ENCODE measurements at regions not wholly inside any gene's neighbourhood (a gene's known extent, or its start where the extent isn't known, plus 50 kb on each side); places are given as distances from the start of the nearest gene placed in this dataset.
"Not testable (repeated sequence)": the region's sequence is repeated elsewhere in the genome, so short reads cannot be mapped to it uniquely, and the experiment has no call there.

GRCh38 chr5:72647806-72648205, 140.6 kb upstream of the ZNF366 start:
- DNase-seq: no peak

- DNase-seq: no peak
Observed at GRCh38 chr5:72646246-72646866, 139.1 kb upstream of the ZNF366 start.

DNA sequence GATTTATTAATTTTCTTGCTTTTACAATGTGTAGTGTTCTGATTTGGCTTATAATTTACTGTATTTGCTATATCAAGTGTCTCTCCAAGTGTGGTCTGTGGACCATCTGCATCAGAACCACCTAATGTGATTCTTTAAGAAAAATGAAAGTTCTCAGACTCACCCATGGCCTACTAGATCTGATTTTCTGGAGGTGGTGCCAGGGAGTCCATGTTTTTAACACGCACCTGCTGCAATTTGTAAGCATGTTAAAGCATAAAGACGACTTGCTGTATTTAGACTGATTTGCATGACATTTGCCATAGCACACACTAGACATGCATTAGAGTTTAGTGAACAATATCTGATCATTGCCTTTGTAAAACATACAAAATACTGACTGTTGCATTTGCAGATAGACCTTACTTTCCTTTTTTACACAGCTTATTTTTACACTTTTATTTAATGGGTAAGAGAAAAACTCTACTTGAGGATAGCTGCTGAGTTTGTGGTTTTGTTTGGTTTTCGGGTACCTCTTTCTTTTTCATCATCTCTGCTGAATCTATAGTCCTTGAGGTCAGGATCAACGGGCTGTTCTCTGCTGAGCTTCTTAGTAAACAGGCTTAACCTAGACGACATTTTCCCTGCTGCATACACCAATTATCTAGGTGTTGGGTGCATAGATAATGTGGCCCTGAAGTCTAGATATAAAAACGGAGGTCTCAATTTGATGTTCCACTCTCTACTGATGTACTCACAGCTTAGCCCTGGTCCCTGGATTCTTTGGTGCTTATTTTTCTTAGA, 138.0 kb upstream of the ZNF366 start:
- DNase-seq: no peak

DNA sequence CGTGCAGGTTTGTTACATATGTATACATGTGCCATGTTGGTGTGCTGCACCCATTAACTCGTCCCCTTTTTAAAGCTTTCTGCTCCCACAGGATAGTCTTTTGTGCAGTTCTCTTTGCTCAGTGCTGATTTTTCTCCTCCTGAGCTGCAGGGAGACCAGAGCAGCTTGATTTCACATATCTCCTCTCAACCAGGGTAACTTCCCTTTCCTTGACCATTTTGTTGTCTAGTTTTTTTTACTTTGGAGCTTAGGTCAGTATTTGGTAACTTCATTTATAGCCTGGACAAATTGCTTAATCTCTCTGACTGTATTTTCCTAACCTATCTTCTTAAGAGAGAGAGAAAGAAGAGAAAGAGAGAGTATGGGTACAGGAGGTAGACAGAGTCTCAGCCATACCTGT, 137.1 kb upstream of the ZNF366 start:
- DNase-seq: no peak

DNA sequence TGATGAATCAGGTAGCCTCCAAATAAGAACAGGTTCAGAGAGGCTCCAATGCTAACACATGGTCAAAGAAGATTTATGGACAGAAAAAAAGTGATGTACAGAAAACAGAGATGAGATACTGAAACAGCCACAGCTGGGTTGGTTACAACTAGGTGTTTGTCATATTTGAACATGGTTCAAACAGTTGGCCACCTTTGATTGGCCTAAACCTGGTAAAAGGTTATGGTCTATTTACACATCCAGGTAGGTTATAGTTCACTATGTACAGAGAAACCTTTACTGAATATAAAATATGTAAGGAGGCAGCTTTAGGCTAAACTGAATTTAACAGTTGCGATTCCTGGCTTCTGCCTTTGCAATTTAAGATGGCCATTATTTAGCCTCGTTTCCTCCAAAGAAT, 134.0 kb upstream of the ZNF366 start:
- DNase-seq: no peak

DNA sequence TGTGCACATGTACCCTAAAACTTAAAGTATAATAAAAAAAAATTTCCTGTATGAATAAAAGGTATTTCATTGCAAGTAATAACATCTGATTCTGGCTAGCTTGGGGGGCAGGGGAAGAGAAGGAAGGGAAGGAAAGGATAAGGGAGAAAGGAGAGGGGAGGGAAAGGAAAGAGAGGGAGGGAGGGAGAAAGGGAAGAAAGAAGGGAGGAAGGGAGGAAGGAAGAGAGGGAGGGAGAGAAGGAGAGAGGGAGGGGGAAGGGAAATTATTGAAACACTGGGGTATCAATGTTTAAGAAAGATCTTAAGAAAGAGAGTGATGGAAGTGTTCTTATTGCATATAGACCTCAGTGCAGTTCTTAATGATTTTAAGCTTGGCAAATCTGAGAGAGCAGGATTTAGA, 129.8 kb upstream of the ZNF366 start:
- no peak for DNase-seq

- DNase-seq: not testable (repeated sequence)
Observed at GRCh38 chr5:72636565-72636964, 129.4 kb upstream of the ZNF366 start.

DNA sequence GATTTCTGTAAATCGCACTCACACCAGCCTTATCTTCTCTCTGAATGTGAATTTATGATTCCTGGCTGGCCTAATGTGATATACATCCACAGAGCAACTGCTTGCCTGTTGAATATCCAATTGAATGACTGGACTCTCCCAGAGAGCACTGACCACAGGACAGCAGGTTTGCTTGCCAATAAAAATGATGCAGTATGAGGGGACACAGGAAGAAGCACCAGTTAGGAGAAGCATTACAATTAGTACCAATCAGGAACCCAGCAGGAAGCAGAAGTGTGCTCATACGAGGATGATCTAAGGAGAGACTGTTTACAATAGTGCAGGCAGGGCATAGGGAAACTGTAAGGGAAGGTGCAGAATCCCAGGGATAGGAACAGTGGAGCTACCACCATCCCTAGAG, 127.2 kb upstream of the ZNF366 start:
- no peak for DNase-seq

DNA sequence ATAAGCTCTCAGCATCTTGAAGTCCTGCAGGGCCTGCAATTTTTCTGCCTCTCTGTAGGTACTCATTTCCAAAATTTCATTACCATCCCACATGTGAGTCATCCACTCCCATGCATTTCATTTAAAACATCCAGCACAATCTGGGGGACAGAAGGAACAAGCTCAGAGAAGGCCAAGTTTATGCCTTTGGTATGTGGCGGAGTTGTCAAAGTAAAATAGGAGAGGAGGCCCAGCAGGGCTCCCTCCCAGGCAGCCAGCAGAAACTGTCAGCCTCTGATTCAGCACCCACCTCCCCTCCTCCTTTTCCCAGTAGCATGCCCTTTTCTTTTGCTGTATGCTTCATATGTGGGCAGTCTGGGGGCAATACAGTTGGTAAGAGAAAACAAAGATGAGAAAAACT, 126.4 kb upstream of the ZNF366 start:
- no peak for DNase-seq

DNA sequence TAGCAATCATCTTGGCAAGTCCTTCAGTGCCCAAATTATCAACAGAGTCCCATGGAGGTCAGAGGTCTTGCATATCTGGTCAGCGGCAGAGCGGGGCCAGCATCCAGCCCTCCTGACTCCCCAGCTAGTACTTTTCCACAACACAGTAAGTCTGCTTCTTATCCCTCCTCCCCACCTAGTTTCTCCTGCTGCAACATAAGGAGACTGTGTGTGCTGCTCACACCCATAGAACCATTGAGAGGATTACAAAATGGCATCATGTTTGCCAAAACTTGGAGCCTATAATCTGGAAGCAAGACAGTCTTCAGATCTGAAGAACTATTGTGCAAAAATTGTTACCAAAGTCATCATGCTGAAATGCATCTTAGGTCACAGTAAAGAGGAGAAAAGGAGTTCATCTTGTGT, 125.8 kb upstream of the ZNF366 start:
- no peak for DNase-seq

DNA sequence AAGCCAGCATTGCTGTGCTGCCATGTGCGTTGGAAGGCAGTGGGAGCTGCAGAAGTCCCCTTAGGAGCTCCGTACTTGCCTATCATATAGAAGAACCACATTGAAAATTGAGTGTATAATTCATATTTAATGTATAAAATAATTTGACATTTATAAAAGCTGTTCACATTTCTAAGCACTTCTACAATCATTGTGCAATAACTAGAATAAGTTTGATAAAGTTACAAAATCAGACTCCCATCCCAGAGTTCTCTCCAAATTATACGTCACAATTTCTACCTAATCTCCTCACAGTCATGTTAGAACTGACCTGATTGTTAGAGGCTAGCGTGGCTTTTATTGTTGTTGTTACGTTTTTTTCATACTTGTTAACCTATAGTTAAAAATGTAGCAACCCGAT, 123.5 kb upstream of the ZNF366 start:
- no peak for DNase-seq

DNA sequence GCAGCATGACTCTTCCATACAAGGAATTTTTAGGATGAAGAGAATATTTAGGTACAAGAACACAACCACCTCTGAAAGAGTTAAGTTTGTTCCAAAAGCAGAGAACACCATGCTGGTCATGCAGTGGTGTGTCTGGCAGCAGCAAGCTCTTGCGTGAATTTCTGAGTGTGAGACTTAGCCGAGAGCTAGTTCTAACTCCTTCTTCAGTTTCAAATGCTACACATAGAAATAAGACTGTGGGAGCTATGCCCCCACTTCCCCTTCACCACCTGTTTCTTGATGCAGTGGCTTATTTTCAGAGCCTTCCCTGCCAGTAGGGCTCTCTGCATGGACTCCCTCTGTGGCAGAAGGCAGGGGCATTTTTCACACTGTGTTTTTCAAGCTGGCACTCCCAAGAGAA, 122.9 kb upstream of the ZNF366 start:
- no peak for DNase-seq

DNA sequence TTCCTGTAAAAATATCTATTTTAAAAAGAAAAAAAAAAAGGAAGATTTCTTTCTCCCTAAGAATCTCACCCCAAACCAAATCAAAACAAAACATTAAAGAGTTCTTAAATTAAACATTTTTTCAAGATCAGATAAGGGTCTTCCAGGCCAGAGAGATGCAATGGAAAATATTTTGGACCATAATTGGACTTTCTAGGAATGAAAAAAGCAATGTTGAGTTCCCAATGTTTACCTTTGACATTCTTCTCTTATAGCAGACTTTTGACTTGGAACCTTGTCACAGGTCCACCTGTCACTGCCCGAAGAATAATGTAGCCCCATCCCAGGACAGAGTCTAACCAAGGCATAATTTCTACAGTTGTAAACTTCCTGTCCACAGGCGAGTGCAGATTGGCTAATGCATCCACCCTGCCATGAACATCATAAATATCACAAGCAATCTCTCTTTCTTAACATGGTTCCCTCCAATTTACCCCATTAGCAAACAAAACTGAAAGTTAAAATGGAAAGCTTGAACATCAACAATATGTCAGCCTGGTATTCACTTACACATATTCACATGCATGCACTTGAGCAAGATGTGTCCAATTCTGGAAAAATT, 121.7 kb upstream of the ZNF366 start:
- DNase-seq: no peak

DNA sequence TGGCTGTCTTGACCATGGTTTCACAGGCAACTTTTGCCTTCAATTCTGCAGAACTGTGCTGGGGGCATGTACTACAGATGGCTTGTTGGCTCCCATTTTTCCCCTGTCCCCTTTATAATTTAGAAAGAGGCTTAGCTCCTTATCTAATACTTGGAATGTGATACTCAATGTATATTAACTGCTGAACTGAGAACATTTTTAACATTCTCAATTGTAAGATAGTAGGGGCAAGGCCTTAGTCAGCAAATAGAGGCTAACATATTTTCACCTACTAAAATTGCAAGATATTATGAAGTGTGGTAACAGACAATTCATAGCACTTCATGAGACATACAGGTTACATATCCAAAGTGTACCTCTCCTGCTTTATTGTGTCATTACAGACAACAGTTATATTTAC, 118.1 kb upstream of the ZNF366 start:
- DNase-seq: no peak

DNA sequence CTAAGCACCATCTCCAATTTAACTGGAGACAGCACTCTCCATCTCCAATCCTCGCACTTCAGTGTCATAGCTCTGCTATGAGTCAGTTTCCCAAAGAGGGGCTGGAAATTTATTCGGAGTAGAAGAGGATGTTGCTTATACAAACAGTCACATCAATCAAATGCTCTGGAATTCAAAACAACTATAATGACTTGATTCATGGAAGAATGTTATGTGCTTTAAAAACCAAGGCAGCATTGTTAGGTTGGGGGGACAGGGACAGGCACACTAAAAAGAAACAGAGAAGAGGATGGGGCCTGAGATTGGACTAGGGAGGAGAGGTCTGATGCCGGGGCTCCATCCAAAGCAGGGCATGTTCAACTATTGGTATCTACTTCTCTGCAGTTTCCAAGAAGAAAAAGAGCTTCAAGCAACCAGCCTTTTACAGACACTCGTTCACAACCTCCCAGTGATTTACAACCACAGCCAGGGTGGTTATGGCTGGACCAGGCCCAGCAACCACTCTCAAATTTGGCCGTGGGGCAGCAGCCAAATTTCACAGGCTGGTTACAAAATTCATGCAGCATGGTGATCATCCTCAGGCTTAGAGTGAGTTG, 117.5 kb upstream of the ZNF366 start:
- no peak for DNase-seq

GRCh38 chr5:72623936-72624335, 116.7 kb upstream of the ZNF366 start:
- DNase-seq: no peak

GRCh38 chr5:72623323-72623722, 116.1 kb upstream of the ZNF366 start:
- DNase-seq: no peak

- DNase-seq: no peak
Observed at GRCh38 chr5:72622170-72622760, 115.1 kb upstream of the ZNF366 start.

- no peak for DNase-seq
Observed at GRCh38 chr5:72621576-72621975, 114.4 kb upstream of the ZNF366 start.

GRCh38 chr5:72619677-72620076, 112.5 kb upstream of the ZNF366 start:
- no peak for DNase-seq

- DNase-seq: no peak
Observed at GRCh38 chr5:72619251-72619650, 112.0 kb upstream of the ZNF366 start.

DNA sequence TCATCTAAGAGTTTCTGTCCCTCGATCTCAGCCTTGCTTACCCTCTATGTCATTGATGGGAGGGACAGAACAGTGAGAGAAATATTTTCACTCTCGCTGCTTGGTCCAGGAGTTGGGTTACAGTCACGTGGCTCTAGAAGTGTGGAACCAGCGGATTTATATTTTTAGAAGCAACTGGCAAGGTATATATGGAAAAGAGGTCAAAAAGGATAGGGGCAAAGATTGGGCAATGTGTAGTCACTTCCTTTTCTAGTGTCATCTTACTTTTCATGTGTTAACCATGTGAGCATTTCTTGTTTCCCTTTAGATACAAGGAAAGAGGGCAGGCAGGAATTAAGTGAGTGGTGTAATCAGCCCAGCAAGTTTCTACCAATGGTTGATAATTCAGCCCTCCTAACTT, 111.5 kb upstream of the ZNF366 start:
- no peak for DNase-seq

- no peak for DNase-seq
Observed at GRCh38 chr5:72615061-72615460, 107.9 kb upstream of the ZNF366 start.

- no peak for DNase-seq
Observed at GRCh38 chr5:72613515-72613914, 106.3 kb upstream of the ZNF366 start.
